HG03025 (cell line): ENCODE measurements at regions not wholly inside any gene's neighbourhood (a gene's known extent, or its start where the extent isn't known, plus 50 kb on each side); places are given as distances from the start of the nearest gene placed in this dataset.
"Not testable (repeated sequence)": the region's sequence is repeated elsewhere in the genome, so short reads cannot be mapped to it uniquely, and the experiment has no call there.

Source experiments
- ATAC-seq: cut with Tn5 transposase; IDR thresholded peaks from one replicate; pipeline ENCODE4 v1.9.1; 2021; ENCODE audit warnings: mild to moderate bottlenecking, moderate library complexity; ENCODE audit not compliant: unreplicated experiment, low FRiP score

GRCh38 chr4:179027569-179027968 lies 1585.3 kb upstream of the AGA start:
- no peak for ATAC-seq

GRCh38 chr4:179028321-179028720 lies 1586.1 kb upstream of the AGA start:
- no peak for ATAC-seq

GRCh38 chr4:179029683-179030082 lies 1587.4 kb upstream of the AGA start:
- ATAC-seq, result no peak

- no peak for ATAC-seq
Measured at GRCh38 chr4:179040259-179040658, 1598.0 kb upstream of the AGA start.

GRCh38 chr4:179048839-179049453 lies 1606.7 kb upstream of the AGA start:
- no peak for ATAC-seq

GRCh38 chr4:179051206-179051605 lies 1609.0 kb upstream of the AGA start:
- no peak for ATAC-seq

GRCh38 chr4:179059396-179059795 lies 1617.2 kb upstream of the AGA start:
- no peak for ATAC-seq

GRCh38 chr4:179066254-179066653 lies 1624.0 kb upstream of the AGA start:
- ATAC-seq, result not testable (repeated sequence)

- ATAC-seq, result no peak
Measured at GRCh38 chr4:179071131-179071530, 1628.9 kb upstream of the AGA start.

- ATAC-seq, result no peak
Measured at GRCh38 chr4:179076865-179077264, 1634.6 kb upstream of the AGA start.

- ATAC-seq, result no peak
Measured at GRCh38 chr4:179095585-179096221, 1653.5 kb upstream of the AGA start.

- ATAC-seq, result no peak
Measured at GRCh38 chr4:179097741-179098140, 1655.5 kb upstream of the AGA start.

GRCh38 chr4:179110356-179110755 lies 1668.1 kb upstream of the AGA start:
- ATAC-seq, result no peak

GRCh38 chr4:179110816-179111215 lies 1668.6 kb upstream of the AGA start:
- ATAC-seq, result no peak

GRCh38 chr4:179112441-179113170 lies 1670.4 kb upstream of the AGA start:
- ATAC-seq, result no peak

GRCh38 chr4:179114615-179115014 lies 1672.4 kb upstream of the AGA start:
- no peak for ATAC-seq

- no peak for ATAC-seq
Measured at GRCh38 chr4:179116011-179116410, 1673.8 kb upstream of the AGA start.

GRCh38 chr4:179116581-179116980 lies 1674.3 kb upstream of the AGA start:
- no peak for ATAC-seq

- ATAC-seq, result no peak
Measured at GRCh38 chr4:179123084-179123483, 1680.8 kb upstream of the AGA start.

GRCh38 chr4:179124419-179124818 lies 1682.2 kb upstream of the AGA start:
- no peak for ATAC-seq

GRCh38 chr4:179124957-179125356 lies 1682.7 kb upstream of the AGA start:
- ATAC-seq, result no peak

- ATAC-seq, result no peak
Measured at GRCh38 chr4:179125870-179126269, 1683.6 kb upstream of the AGA start.
